ENCODE measurements at regions not wholly inside any gene's neighbourhood (a gene's known extent, or its start where the extent isn't known, plus 50 kb on each side); places are given as distances from the start of the nearest gene placed in this dataset.
"Not testable (repeated sequence)": the region's sequence is repeated elsewhere in the genome, so short reads cannot be mapped to it uniquely, and the experiment has no call there.

DNA sequence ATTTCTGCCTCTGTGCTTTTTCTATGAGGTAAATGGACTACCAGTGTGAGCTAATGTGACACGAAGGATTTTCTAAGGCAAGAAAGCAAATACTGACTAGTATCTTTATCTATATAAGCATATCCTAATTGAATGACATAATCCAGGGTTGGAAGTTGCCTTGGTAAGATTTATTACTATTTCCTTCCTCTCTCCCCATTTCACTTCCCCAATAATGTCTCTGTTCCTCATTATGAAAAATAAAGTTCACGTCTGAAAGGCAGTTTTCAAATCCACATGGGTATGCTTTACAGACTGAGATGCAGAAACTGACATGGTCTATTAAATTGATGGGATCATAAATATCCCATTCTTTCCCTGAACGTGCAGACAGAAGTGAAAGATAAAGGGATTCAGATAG lies 86.0 kb downstream of the DTWD1 start:
- DNase-seq = no peak
- intact Hi-C loops (cut with DNase I) = no loop called here

DNA sequence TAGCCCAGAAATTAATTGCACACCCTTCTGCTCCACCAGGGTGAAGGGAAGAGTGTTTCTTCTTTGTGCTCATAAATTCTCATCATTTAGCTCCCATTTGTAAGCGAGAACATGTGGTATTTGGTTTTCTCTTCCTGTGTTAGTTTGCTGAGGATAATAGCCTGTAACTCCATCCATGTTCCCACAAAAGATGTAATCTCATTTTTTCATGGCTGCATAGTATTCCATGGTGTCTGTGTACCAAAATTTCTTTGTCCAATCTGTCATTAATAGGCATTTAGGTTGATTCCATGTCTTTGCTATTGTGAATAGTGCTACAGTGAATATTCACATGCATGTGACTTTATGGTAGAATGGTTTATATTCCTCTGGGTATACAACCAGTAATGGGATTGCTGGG lies 86.8 kb downstream of the DTWD1 start:
- no peak for DNase-seq
- intact Hi-C loops (cut with DNase I) = no loop called here

DNA sequence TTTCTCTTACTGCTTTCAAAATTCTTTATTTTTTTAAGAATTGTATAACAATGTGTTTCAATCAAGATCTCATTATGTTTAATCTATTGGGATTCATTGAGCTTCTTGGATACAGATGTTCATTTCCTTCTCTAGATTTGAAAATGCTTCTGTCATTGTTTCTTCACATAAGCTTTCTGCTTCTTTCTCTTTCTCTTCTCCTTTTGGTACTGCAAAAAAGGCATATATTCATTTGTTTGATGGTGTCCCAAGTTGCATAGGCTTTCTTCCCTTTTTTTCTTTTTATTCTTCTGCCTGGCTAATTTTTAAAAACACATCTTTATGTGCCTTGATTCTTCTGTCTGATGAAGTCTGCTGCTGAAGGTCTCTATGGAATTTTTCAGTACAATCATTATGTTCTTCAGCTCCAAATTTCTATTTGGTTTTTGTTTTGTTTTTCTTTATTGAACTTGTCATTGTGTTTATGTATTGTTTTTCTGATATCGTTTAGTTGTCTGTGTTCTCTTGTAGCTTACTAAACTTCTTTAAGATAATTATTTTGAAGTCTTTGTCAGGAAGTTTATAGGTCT lies 88.9 kb downstream of the DTWD1 start:
- intact Hi-C loops (cut with DNase I) = no loop called here
- no peak for DNase-seq

DNA sequence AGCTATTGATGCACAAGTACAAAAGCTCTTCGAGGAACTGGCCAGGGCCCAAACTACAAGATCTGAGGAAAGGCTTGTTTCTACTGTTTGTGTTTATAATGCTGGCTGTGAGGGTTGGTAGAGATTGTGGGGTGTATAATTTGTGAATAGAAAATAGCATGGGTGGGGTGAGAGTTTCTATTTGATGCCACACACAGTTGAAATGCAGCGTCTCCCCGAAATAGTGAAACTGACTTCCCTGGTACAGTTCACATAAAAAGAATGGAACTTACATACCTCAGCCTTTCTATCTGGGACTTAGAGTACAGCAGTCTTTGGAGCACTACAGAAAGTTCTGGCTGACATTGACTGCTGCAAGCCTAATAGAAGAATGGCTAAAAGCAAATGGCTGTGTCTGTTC lies 91.3 kb downstream of the DTWD1 start:
- no peak for DNase-seq
- intact Hi-C loops (cut with DNase I) = no loop called here

DNA sequence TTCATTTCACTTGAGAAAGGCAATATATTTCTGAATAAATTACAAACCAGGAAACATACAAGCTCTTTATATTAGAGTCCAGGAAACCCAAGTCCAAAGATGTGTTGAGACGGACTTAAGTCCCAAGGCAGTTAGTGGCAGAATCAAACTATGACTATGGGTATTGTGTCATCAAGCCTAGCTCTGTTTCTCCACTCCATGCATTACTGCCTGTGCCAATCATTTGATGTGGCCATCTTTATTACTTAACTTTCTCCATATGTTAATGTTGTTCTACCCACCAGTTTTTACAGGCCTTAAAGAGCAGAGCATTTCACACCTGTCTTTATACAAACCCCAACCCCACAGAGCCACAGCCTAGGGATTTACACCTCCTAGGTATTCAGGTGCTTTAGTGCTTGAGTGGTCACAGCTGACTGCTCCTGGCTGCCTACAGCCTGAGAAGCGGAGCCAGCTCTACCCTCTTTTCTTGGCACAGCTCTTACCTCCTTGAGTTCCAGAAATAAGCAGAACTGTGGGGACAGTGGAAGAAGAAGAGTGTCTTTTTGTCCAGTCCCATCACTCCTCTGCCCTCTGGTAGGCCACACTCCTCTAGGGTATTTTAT lies 92.1 kb downstream of the DTWD1 start:
- intact Hi-C loops (cut with DNase I) = no loop called here
- no peak for DNase-seq

DNA sequence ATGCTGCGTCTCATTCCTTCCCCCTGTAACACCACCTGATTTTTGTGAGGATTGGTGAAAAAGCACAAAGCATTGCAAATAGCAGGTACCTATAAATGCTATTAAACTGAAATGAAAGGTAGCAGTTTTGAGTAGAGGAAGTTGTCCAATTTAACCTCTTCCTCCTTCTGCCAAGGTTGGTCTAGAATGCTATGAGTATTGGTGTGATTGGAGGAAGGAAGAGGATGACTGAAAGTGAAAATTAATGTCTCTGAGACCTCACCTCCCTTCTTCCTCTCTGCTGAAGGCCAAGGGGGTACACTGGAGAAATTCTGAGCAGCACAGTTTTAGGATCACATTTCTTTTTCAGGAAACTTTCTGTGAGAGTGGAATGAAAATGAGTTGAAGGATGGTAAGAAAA lies 94.4 kb downstream of the DTWD1 start:
- intact Hi-C loops (cut with DNase I) = no loop called here
- no peak for DNase-seq

DNA sequence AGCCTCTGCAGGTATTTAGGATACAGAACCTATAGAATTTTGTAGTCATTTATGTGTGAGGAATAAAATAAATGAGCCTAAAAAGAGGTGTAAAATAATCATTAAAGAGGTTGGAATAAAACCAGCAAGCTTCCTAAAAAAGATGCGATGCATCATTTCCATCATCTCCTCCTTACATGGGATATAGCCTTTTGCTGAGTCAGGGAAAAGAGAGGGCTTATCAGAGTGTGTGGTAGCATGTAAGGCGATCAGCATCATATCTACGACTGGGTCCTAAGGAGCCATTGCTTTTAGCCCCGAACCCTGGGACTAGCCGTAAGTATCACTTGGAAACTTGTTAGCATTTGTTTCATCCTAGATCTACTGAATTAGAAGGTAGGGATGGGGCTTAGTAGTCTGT lies 94.9 kb downstream of the DTWD1 start:
- DNase-seq = no peak
- intact Hi-C loops (cut with DNase I) = no loop called here

DNA sequence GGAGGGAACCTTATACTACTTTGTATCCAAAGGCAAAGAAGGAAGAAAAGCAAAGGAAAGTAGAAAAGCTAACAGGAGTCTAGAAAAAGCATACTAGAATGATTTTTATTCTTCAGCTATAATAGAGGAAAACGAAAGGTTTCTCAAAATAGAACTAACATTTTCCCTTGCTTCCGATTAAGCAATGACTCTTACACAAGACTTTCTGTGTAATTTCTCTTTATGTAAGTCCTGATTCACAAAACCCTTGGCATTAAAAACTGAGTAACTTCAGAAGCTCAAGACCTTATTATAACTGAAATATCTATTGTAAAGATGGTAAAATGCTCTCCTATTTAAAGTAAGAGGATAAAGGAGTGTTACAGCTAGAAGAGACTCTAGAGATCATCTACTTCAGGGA lies 97.4 kb downstream of the DTWD1 start:
- intact Hi-C loops (cut with DNase I) = no loop called here
- no peak for DNase-seq

DNA sequence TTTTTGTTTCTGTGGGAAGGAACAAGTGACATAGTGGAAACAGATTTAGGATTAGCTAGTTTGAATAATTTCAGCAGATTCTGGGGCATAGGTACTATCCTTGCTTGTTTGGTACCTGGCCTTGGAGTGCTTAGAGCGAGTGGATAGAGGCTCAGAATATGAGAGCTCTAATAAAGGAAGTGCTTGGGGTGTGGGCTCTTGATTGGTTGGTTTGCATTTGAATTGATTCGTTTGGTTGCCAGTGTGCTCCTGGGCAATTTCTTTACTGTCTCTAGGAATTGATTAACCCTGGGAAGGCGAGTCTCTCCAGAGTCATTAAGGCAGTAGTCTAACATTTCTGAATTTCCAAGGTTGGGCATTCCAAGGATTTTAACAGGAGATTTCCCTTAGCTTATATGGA lies 98.0 kb downstream of the DTWD1 start:
- DNase-seq = no peak
- intact Hi-C loops (cut with DNase I) = no loop called here

DNA sequence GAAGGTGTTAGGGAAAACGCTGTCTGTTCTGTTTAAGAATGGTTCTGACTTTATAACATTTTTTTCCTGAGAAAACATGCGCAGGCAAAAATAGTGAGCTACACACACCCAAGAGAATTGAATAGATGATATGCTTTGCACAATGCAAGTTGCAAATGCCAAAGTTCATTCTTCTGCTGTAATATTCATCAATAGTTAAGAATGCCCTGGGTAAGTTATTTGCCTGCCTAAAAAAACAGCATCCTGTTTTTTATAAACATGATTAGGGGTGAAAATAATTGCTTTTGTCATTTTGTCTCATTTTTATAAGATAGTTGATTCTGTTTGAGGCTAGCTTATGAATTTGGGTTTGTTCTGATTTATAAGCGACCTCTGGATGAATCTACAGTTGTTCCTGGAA lies 99.4 kb downstream of the DTWD1 start:
- intact Hi-C loops (cut with DNase I) = no loop called here
- no peak for DNase-seq

DNA sequence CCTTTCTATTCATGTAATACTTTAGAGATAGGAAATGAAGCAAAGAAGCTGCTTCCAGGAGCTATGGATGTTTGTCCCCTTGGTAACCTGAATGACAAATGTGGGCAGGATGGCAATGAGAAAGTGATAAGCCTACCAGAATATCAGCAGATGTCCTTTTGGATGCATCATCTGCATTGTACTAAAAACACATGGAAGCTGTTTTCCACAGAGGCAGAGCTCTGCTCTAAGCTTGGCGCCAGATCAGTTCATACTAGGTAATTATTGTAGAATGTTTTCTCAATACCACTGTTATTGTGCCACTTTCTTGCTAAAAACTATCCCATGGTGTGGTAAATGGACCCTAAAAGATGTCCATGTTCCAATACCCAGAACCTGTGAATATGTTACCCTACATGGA lies 100.2 kb downstream of the DTWD1 start:
- intact Hi-C loops (cut with DNase I) = no loop called here
- no peak for DNase-seq

DNA sequence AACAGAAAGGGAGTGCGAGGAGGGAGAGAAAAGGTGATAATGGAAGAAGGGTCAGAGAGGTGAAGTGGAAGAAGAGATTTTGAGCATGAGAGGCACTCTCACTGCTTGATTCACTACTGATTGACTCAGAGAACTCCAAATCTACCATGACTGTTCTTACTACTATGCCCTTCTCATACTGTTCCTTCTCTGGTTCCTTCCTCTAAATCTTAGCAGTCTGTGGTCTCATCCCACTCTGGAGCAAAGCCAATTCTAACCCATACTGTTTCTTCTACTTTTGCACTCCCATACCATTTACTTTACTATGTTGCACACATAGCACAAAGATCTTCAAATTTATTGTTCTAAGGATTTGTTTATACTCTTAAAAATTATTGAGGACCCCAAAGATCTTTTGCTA lies 100.8 kb downstream of the DTWD1 start:
- intact Hi-C loops (cut with DNase I) = no loop called here
- DNase-seq = no peak

DNA sequence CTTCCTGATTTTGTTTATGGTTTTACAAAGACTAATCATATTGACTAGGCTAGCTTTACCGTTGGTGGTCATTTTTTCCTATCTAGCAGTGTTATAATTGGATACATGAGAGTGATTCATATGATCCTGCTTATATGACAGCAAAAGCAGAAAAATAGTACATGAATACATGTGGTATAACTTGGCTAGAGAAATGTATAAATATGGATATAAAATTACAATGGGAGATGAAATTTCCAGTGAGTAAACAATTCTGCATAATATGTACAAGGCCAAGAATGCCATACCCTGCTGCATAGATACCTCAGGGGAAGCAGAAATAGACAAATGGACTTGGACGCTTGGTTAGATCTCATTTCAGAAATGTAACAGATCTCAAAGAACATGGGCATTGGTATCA lies 103.1 kb downstream of the DTWD1 start:
- intact Hi-C loops (cut with DNase I) = no loop called here
- no peak for DNase-seq

DNA sequence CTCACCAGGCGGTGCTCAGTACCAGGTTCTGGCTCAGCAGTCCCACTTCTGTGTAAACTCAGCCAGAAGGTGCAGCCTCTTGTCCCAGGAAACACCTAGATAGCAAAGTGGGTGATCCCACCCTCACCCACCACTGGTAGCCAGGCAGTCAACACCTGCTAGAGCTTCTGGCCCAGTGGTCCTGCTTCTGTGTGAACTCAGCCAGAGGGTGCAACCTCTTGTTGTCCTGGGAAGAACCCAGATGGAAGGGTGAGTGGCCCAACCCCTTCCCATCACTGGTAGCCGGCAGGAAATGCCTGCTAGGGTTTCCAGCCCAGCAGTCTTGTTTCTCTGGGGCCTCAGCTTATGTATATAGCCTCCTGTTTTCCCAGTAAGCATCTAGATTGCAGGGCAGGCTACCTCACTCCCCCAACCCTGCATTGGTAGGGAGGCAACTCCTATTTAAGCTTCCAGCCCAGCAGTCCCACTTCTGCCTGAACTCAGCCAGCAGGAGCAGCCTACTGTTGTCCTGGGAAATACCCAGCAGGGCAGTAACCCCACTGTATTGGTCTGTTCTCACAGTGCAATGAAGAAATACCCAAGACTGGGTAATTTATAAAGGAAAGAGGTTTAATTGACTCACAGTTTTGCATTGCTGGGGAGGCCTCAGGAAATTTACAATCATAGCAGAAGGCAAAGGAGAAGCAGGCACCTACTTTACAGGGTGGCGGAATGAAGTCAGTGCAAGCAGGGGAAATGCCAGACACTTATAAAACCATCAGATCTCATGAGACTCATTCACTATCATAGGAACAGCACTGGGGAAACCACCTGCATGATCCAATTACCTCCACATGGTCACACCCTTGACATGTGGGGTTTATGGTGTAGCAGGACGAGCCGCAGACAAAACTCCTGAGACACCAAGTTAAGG lies 110.6 kb downstream of the DTWD1 start:
- no peak for DNase-seq
- intact Hi-C loops (cut with DNase I) = no loop called here

DNA sequence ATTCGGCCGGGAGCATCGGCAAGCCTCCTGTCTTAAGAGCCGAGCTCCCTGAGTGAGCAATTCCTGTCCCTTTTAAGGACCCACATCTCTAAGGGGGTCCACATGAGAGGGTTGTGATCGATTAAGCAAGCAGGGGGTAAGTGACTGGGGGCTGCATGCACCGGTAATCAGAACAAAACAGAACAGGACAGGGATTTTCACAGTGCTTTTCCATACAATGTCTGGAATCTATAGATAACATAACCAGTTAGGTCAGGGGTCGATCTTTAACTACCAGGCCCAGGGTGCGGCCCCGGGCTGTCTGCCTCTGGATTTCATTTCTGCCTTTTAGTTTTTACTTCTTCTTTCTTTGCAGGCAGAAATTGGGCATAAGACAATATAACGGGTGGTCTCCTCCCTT lies 111.3 kb downstream of the DTWD1 start:
- intact Hi-C loops (cut with DNase I); DNase-seq: not testable (repeated sequence)

DNA sequence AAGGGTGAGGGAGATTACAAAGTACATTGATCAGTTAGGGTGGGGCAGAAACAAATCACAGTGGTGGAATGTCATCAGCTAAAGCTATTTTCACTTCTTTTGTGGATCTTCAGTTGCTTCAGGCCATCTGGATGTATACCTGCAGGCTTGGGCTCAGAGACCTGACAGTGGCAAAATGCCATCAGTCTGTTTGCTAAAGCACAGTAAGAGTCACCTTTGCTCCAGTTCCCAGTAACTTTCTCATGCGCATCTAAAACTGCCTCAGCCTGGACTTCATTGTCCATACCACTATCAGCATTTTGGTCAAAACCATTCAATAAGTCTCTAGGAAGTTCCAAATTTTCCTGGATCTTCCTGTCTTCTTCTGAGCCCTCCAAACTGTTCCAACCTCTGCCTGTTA lies 113.2 kb downstream of the DTWD1 start:
- intact Hi-C loops (cut with DNase I); DNase-seq: not testable (repeated sequence)

DNA sequence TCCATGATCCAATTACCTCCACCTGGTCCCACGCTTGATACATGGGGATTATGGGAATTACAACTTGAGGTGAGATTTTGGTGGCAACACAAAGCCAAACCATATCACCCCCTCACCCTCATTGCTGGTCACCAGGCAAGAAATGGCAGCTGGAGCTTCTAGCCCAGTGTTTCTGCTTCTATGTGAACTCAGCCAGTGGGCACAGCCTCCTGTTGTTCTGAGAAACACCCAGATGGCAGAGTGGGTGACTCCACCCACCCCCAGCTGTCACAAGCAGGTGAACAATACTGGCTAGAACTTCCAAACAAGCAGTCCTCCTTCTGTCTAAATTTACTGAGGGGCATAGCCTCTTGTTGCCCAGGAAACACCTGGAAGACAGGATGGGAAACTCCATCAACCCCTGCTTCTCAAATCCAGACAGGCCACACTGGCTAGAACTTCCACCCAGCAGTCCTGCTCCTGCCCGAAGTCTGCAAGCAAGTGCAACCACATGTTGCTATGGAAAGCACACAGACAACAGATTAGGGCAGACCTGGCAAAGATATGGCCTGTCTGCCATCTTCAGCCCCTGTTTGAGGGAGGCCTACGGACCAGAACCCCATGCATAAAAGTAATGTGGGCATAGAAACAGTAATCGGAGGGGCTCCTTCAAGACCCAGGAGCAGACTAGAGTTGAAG lies 114.1 kb downstream of the DTWD1 start:
- intact Hi-C loops (cut with DNase I) = no loop called here
- peak in 1 of 10 donors; percentile 70 for DNase-seq

DNA sequence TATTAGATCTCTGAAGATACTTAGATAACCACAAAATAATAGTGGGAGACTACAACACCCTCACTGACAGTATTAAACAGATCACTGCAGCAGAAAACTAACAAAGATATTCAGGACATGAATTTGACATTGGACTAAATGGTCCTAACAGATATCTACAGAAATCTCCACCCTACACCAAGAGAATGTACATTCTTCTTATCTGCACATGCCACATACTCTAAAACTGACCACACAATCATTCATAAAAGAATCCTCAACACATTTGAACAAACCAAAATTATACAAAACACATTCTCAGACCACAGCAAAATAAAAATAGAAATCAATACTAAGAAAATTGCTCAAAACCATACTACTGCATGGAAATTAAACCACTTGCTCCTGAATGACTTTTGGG lies 116.3 kb downstream of the DTWD1 start:
- DNase-seq = no peak
- intact Hi-C loops (cut with DNase I) = no loop called here

DNA sequence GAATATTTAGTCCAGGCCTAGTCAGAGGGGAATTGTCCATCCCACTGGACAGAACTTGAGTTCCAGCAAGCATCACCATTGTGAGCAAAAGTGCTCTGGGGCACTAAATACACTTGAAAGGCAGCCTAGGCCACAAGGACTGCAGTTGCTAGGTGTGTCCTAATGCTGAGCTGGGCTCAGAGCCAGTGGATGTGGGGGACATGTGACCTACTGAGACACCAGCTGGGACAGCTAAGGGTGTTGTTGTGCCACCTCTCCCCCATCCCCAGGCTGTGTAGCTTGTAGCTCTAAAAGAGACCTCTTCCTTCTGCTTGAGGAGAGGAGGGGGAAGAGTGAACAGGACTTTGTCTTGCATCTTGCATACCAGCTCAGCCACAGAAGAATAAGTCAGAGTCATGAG lies 120.9 kb downstream of the DTWD1 start:
- DNase-seq = peak in 1 of 10 donors; percentile 68
- intact Hi-C loops (cut with DNase I) = no loop called here

DNA sequence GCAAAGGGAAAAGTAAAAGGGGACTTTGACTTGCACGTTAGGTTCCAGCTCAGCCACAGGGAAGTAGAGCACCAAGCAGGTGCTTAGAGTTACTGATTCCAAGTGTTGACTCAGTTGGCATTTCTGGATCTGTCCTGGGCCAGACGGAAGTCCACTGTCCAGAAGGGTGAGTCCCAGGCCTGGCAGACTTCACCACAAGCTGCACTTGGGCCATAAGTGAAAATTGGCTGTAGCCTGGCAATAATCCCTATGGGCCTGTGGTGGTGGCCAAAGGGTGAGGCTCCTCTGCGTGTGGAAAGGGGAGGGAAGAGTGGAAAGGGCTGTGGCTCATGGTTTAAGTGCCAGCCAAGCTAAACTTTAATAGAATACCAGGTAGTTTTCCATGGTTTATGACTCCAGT lies 121.5 kb downstream of the DTWD1 start:
- DNase-seq = no peak
- intact Hi-C loops (cut with DNase I) = no loop called here

DNA sequence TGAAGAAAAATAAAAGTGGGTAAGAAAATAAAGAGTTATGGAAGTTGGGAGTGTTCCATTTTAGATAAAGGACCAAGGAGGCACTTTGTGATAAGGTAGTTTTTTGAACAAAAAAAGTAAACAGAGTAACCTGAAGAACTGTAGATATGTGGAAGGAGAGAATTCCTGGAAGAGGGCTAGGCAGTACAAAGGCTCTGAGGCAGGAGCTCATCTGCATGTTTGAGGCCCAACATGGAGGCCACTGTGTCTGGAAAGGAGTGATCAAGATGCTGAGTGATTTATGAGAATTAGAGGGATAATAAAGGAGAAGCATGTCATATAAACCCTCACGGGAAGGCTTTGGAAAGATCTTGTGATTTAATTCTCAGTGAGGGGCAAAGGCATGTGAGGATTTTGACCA lies 126.5 kb downstream of the DTWD1 start:
- intact Hi-C loops (cut with DNase I) = no loop called here
- DNase-seq = no peak
